ENCODE measurements at regions not wholly inside any gene's neighbourhood (a gene's known extent, or its start where the extent isn't known, plus 50 kb on each side); places are given as distances from the start of the nearest gene placed in this dataset.
"Not testable (repeated sequence)": the region's sequence is repeated elsewhere in the genome, so short reads cannot be mapped to it uniquely, and the experiment has no call there.

DNA sequence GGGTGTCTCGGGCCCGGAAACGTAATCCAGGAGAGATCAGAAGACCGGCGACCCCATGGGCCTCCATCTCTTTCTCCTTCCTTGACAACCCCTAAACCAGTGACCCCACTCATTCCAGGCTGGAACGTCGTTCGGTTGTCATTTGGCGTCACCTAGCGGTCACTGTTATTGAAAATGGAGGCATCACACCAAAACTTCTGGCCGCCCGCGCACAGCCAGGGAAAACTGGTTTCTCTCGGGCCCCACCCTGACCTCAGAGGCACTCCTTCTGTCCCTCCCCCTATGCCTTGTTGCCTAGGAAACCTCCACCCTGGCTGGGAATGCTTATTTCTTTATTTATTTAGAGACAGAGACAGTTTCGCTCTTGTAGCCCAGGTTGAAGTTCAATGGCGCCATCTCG, 2327.3 kb upstream of the TPTE start:
- DNase-seq (ENCODE audit: low read depth) = not testable (repeated sequence)

GRCh38 chr21:8197377-8198027, 2323.9 kb upstream of the TPTE start:
- not testable (repeated sequence) for DNase-seq (ENCODE audit: low read depth)

DNA sequence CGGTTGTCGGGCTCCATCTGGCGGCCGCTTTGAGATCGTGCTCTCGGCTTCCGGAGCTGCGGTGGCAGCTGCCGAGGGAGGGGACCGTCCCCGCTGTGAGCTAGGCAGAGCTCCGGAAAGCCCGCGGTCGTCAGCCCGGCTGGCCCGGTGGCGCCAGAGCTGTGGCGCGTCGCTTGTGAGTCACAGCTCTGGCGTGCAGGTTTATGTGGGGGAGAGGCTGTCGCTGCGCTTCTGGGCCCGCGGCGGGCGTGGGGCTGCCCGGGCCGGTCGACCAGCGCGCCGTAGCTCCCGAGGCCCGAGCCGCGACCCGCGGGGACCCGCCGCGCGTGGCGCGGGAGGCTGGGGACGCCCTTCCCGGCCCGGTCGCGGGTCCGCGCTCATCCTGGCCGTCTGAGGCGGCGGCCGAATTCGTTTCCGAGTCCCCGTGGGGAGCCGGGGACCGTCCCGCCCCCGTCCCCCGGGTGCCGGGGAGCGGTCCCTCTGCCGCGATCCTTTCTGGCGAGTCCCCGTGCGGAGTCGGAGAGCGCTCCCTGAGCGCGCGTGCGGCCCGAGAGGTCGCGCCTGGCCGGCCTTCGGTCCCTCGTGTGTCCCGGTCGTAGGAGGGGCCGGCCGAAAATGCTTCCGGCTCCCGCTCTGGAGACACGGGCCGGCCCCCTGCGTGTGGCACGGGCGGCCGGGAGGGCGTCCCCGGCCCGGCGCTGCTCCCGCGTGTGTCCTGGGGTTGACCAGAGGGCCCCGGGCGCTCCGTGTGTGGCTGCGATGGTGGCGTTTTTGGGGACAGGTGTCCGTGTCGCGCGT, 2316.1 kb upstream of the TPTE start:
- not testable (repeated sequence) for DNase-seq (ENCODE audit: low read depth)

DNA sequence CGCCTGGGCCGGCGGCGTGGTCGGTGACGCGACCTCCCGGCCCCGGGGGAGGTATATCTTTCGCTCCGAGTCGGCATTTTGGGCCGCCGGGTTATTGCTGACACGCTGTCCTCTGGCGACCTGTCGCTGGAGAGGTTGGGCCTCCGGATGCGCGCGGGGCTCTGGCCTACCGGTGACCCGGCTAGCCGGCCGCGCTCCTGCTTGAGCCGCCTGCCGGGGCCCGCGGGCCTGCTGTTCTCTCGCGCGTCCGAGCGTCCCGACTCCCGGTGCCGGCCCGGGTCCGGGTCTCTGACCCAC, 2315.5 kb upstream of the TPTE start:
- not testable (repeated sequence) for DNase-seq (ENCODE audit: low read depth)

- DNase-seq (ENCODE audit: low read depth) = not testable (repeated sequence)
Measured at GRCh38 chr21:8212986-8213550, 2308.3 kb upstream of the TPTE start.

- not testable (repeated sequence) for DNase-seq (ENCODE audit: low read depth)
Measured at GRCh38 chr21:8214539-8214938, 2306.8 kb upstream of the TPTE start.

- not testable (repeated sequence) for DNase-seq (ENCODE audit: low read depth)
Measured at GRCh38 chr21:8229366-8230150, 2291.8 kb upstream of the TPTE start.

- not testable (repeated sequence) for DNase-seq (ENCODE audit: low read depth)
Measured at GRCh38 chr21:8231252-8231651, 2290.1 kb upstream of the TPTE start.

GRCh38 chr21:8233000-8233399, 2288.4 kb upstream of the TPTE start:
- DNase-seq (ENCODE audit: low read depth) = not testable (repeated sequence)

DNA sequence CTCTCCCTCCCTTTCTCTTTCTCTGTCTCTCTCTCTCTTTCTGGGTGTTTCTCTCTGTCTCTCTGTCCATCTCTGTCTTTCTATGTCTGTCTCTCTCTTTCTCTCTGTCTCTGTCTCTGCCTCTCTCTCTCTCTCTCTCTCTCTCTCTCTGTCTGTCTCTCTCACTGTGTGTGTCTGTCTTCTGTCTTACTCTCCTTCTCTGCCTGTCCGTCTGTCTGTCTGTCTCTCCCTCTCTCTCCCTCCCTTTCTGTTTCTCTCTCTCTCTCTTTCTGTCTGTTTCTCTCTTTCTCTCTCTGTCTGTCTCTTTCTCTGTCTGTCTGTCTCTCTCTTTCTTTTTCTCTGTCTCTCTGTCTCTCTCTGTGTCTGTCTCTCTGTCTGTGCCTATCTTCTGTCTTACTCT, 2287.3 kb upstream of the TPTE start:
- DNase-seq (ENCODE audit: low read depth) = not testable (repeated sequence)

- DNase-seq (ENCODE audit: low read depth) = not testable (repeated sequence)
Measured at GRCh38 chr21:8244723-8245641, 2276.4 kb upstream of the TPTE start.

GRCh38 chr21:8245642-8246402, 2275.6 kb upstream of the TPTE start:
- DNase-seq (ENCODE audit: low read depth) = not testable (repeated sequence)

GRCh38 chr21:8251701-8252100, 2269.7 kb upstream of the TPTE start:
- DNase-seq (ENCODE audit: low read depth) = not testable (repeated sequence)

DNA sequence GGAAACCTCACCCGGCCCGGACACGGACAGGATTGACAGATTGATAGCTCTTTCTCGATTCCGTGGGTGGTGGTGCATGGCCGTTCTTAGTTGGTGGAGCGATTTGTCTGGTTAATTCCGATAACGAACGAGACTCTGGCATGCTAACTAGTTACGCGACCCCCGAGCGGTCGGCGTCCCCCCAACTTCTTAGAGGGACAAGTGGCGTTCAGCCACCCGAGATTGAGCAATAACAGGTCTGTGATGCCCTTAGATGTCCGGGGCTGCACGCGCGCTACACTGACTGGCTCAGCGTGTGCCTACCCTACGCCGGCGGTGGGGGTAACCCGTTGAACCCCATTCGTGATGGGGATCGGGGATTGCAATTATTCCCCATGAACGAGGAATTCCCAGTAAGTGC, 2266.3 kb upstream of the TPTE start:
- not testable (repeated sequence) for DNase-seq (ENCODE audit: low read depth)

GRCh38 chr21:8257083-8257799, 2264.1 kb upstream of the TPTE start:
- DNase-seq (ENCODE audit: low read depth) = peak; percentile 46

DNA sequence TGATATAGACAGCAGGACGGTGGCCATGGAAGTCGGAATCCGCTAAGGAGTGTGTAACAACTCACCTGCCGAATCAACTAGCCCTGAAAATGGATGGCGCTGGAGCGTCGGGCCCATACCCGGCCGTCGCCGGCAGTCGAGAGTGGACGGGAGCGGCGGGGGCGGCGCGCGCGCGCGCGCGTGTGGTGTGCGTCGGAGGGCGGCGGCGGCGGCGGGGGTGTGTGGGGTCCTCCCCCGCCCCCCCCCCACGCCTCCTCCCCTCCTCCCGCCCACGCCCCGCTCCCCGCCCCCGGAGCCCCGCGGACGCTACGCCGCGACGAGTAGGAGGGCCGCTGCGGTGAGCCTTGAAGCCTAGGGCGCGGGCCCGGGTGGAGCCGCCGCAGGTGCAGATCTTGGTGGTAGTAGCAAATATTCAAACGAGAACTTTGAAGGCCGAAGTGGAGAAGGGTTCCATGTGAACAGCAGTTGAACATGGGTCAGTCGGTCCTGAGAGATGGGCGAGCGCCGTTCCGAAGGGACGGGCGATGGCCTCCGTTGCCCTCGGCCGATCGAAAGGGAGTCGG, 2261.2 kb upstream of the TPTE start:
- DNase-seq (ENCODE audit: low read depth) = not testable (repeated sequence)

All from amniotic epithelial cell (primary cell).